CD4-positive, CD25-positive, alpha-beta regulatory T cell (primary cell): ENCODE measurements at regions not wholly inside any gene's neighbourhood (a gene's known extent, or its start where the extent isn't known, plus 50 kb on each side); places are given as distances from the start of the nearest gene placed in this dataset.

Experiments
- ATAC-seq, 2 donors: fragments of 150-1000 bp; cut with Tn5 transposase; one replicate each; pipeline ENCODE4 v1.10.0; 2021; ENCODE audit warnings: low read depth in 2 of 2, moderate number of reproducible peaks in 2 of 2, moderate library complexity in 1 of 2
- DNase-seq, 3 donors: peaks; one replicate each; pipeline versions ENCODE4 v3.0.0 to v3.0.0-alpha.2; 2012 to 2022; ENCODE audit warnings: mixed read lengths in 1 of 3
- H3K27ac ChIP-seq: one replicate; pipeline ENCODE4 v1.7.0; 2013; ENCODE audit warnings: mild to moderate bottlenecking, low read length; ENCODE audit not compliant: insufficient read depth, poor library complexity, severe bottlenecking
- H3K27me3 ChIP-seq: one replicate; pipeline ENCODE4 v1.7.0; 2013; ENCODE audit warnings: low read length; ENCODE audit not compliant: control insufficient read depth, insufficient read depth
- H3K36me3 ChIP-seq: one replicate; pipeline ENCODE4 v1.7.0; 2013; ENCODE audit warnings: mild to moderate bottlenecking, low read length, moderate library complexity; ENCODE audit not compliant: control insufficient read depth, insufficient read depth
- H3K4me1 ChIP-seq: 2 replicates; pipeline ENCODE4 v1.7.0; 2013; ENCODE audit warnings: mild to moderate bottlenecking, low read length; ENCODE audit not compliant: insufficient read depth, control insufficient read depth, poor library complexity, severe bottlenecking
- H3K4me3 ChIP-seq: one replicate; pipeline ENCODE4 v1.7.0; 2013; ENCODE audit warnings: low read depth, mild to moderate bottlenecking, low read length, moderate library complexity
- H3K9me3 ChIP-seq, 2 experiments: 1 replicate in 1 of 2; 2 replicates in 1 of 2; pipeline ENCODE4 v1.7.0; 2013; ENCODE audit warnings: low read length in 2 of 2, mild to moderate bottlenecking in 1 of 2, moderate library complexity in 1 of 2; ENCODE audit not compliant: control insufficient read depth in 2 of 2
- H3K27ac Mint-ChIP-seq, 3 donors: one replicate each; pipeline ENCODE4 v1.8.0; 2020 to 2022; ENCODE audit warnings: mild to moderate bottlenecking in 3 of 3, mixed read lengths in 3 of 3, moderate library complexity in 2 of 3
- H3K27me3 Mint-ChIP-seq: one replicate; pipeline ENCODE4 v1.8.0; 2022; ENCODE audit warnings: mild to moderate bottlenecking, mixed read lengths
- H3K36me3 Mint-ChIP-seq: one replicate; pipeline ENCODE4 v1.8.0; 2020; ENCODE audit warnings: mixed read lengths
- H3K4me1 Mint-ChIP-seq, 4 donors: one replicate each; pipeline ENCODE4 v1.8.0; 2020 to 2022; ENCODE audit warnings: mixed read lengths in 4 of 4, mild to moderate bottlenecking in 1 of 4
- H3K4me3 Mint-ChIP-seq, 4 donors: one replicate each; pipeline ENCODE4 v1.8.0; 2020 to 2022; ENCODE audit warnings: mild to moderate bottlenecking in 4 of 4, mixed read lengths in 4 of 4, moderate library complexity in 3 of 4
- H3K9me3 Mint-ChIP-seq, 7 donors: one replicate each; pipeline ENCODE4 v1.8.0; 2020 to 2022; ENCODE audit warnings: mixed read lengths in 7 of 7, mild to moderate bottlenecking in 3 of 7, moderate library complexity in 2 of 7

- Histone ChIP-seq H3K4me3 (no peak overlapping the region), H3K27me3 (no peaks in the 10 kb centered on the region), H3K9me3 (peaks cover 0 to 2% of the 10 kb centered on the region in 2 experiments), H3K4me1 (no peaks in the 10 kb centered on the region), H3K27ac (no peak overlapping the region), H3K36me3 (no peaks in the 10 kb centered on the region)
- Mint-ChIP-seq H3K27ac (no peak overlapping the region), H3K27me3 (no peaks in the 10 kb centered on the region), H3K36me3 (no peaks in the 10 kb centered on the region), H3K4me1 (no peaks in the 10 kb centered on the region), H3K9me3 (peaks cover 1 to 13% (median 6%) of the 10 kb centered on the region in 7 donors), H3K4me3 (no peak overlapping the region)
- ATAC-seq, result no peak
- no peak for DNase-seq
Measured at GRCh38 chr6:22789315-22789714, 219.9 kb downstream of the HDGFL1 start.

GRCh38 chr6:22794844-22795243 lies 225.5 kb downstream of the HDGFL1 start:
- Histone ChIP-seq H3K9me3 (peaks cover 7 to 10% of the 10 kb centered on the region in 2 experiments), H3K4me1 (no peaks in the 10 kb centered on the region), H3K4me3 (no peak overlapping the region), H3K36me3 (no peaks in the 10 kb centered on the region), H3K27ac (no peak overlapping the region), H3K27me3 (no peaks in the 10 kb centered on the region)
- DNase-seq (no peak), ATAC-seq (no peak)
- Mint-ChIP-seq H3K4me1 (no peaks in the 10 kb centered on the region), H3K27me3 (no peaks in the 10 kb centered on the region), H3K36me3 (no peaks in the 10 kb centered on the region), H3K4me3 (no peak overlapping the region), H3K27ac (no peak overlapping the region), H3K9me3 (peaks cover 0 to 25% (median 11%) of the 10 kb centered on the region in 7 donors)

GRCh38 chr6:22800451-22800850 lies 231.1 kb downstream of the HDGFL1 start:
- H3K27ac ChIP-seq, result no peak overlapping the region
- Mint-ChIP-seq H3K36me3 (no peaks in the 10 kb centered on the region), H3K4me3 (no peak overlapping the region), H3K27me3 (no peaks in the 10 kb centered on the region), H3K9me3 (peaks cover 6 to 11% (median 6%) of the 10 kb centered on the region in 7 donors), H3K27ac (no peak overlapping the region), H3K4me1 (no peaks in the 10 kb centered on the region)
- H3K9me3 ChIP-seq, result peaks cover under 1 to 3% of the 10 kb centered on the region in 2 experiments
- H3K36me3 ChIP-seq, result no peaks in the 10 kb centered on the region
- DNase-seq (no peak), ATAC-seq (no peak)
- H3K4me3 ChIP-seq, result no peak overlapping the region
- H3K4me1 ChIP-seq, result no peaks in the 10 kb centered on the region
- H3K27me3 ChIP-seq, result no peaks in the 10 kb centered on the region

- H3K27me3 Mint-ChIP-seq, result no peaks in the 10 kb centered on the region
- no peaks in the 10 kb centered on the region for H3K36me3 ChIP-seq
- DNase-seq (no peak), ATAC-seq (no peak)
- H3K9me3 ChIP-seq, result no peaks in the 10 kb centered on the region
- H3K4me3 ChIP-seq, result no peak overlapping the region
- no peak overlapping the region for H3K27ac Mint-ChIP-seq
- H3K36me3 Mint-ChIP-seq, result no peaks in the 10 kb centered on the region
- H3K9me3 Mint-ChIP-seq, result peaks cover 0 to 15% (median 5%) of the 10 kb centered on the region in 7 donors
- no peaks in the 10 kb centered on the region for H3K27me3 ChIP-seq
- no peaks in the 10 kb centered on the region for H3K4me1 Mint-ChIP-seq
- H3K27ac ChIP-seq, result no peak overlapping the region
- no peaks in the 10 kb centered on the region for H3K4me1 ChIP-seq
- H3K4me3 Mint-ChIP-seq, result no peak overlapping the region
Measured at GRCh38 chr6:22801831-22802230, 232.5 kb downstream of the HDGFL1 start.

- Mint-ChIP-seq H3K27me3 (no peaks in the 10 kb centered on the region), H3K4me3 (no peak overlapping the region), H3K9me3 (peaks cover 0 to 12% (median 6%) of the 10 kb centered on the region in 7 donors), H3K36me3 (no peaks in the 10 kb centered on the region), H3K4me1 (no peaks in the 10 kb centered on the region), H3K27ac (no peak overlapping the region)
- no peaks in the 10 kb centered on the region for H3K27me3 ChIP-seq
- no peak overlapping the region for H3K27ac ChIP-seq
- DNase-seq, result no peak
- H3K36me3 ChIP-seq, result no peaks in the 10 kb centered on the region
- no peaks in the 10 kb centered on the region for H3K4me1 ChIP-seq
- no peaks in the 10 kb centered on the region for H3K9me3 ChIP-seq
- ATAC-seq, result no peak
- no peak overlapping the region for H3K4me3 ChIP-seq
Measured at GRCh38 chr6:22804620-22805261, 235.4 kb downstream of the HDGFL1 start.

- H3K27ac ChIP-seq, result no peak overlapping the region
- Mint-ChIP-seq H3K4me3 (no peak overlapping the region), H3K9me3 (peaks cover 3 to 19% (median 4%) of the 10 kb centered on the region in 7 donors), H3K36me3 (no peaks in the 10 kb centered on the region), H3K27me3 (no peaks in the 10 kb centered on the region), H3K27ac (no peak overlapping the region), H3K4me1 (no peaks in the 10 kb centered on the region)
- H3K4me1 ChIP-seq, result no peaks in the 10 kb centered on the region
- no peaks in the 10 kb centered on the region for H3K27me3 ChIP-seq
- no peak for ATAC-seq
- DNase-seq, result no peak
- no peaks in the 10 kb centered on the region for H3K9me3 ChIP-seq
- no peak overlapping the region for H3K4me3 ChIP-seq
- no peaks in the 10 kb centered on the region for H3K36me3 ChIP-seq
Measured at GRCh38 chr6:22807261-22807660, 237.9 kb downstream of the HDGFL1 start.

- H3K27me3 Mint-ChIP-seq, result no peaks in the 10 kb centered on the region
- H3K36me3 ChIP-seq, result no peaks in the 10 kb centered on the region
- H3K9me3 Mint-ChIP-seq, result peaks cover 2 to 16% (median 4%) of the 10 kb centered on the region in 7 donors
- H3K9me3 ChIP-seq, result no peaks in the 10 kb centered on the region
- ATAC-seq (no peak), DNase-seq (no peak)
- H3K27me3 ChIP-seq, result no peaks in the 10 kb centered on the region
- H3K4me3 ChIP-seq, result no peak overlapping the region
- H3K27ac Mint-ChIP-seq, result no peak overlapping the region
- H3K27ac ChIP-seq, result no peak overlapping the region
- H3K4me1 ChIP-seq, result no peaks in the 10 kb centered on the region
- H3K36me3 Mint-ChIP-seq, result no peaks in the 10 kb centered on the region
- no peak overlapping the region for H3K4me3 Mint-ChIP-seq
- H3K4me1 Mint-ChIP-seq, result no peaks in the 10 kb centered on the region
Measured at GRCh38 chr6:22807818-22808217, 238.5 kb downstream of the HDGFL1 start.

- no peak overlapping the region for H3K4me3 ChIP-seq
- H3K36me3 ChIP-seq, result no peaks in the 10 kb centered on the region
- no peak overlapping the region for H3K4me3 Mint-ChIP-seq
- no peaks in the 10 kb centered on the region for H3K36me3 Mint-ChIP-seq
- H3K9me3 Mint-ChIP-seq, result peaks cover 3 to 16% (median 4%) of the 10 kb centered on the region in 7 donors
- no peaks in the 10 kb centered on the region for H3K27me3 Mint-ChIP-seq
- H3K4me1 ChIP-seq, result no peaks in the 10 kb centered on the region
- H3K27ac Mint-ChIP-seq, result no peak overlapping the region
- H3K27ac ChIP-seq, result no peak overlapping the region
- no peaks in the 10 kb centered on the region for H3K4me1 Mint-ChIP-seq
- no peaks in the 10 kb centered on the region for H3K9me3 ChIP-seq
- DNase-seq, result no peak
- no peaks in the 10 kb centered on the region for H3K27me3 ChIP-seq
- ATAC-seq, result no peak
Measured at GRCh38 chr6:22808466-22808865, 239.1 kb downstream of the HDGFL1 start.
